ENCODE measurements at regions not wholly inside any gene's neighbourhood (a gene's known extent, or its start where the extent isn't known, plus 50 kb on each side); places are given as distances from the start of the nearest gene placed in this dataset.

DNA sequence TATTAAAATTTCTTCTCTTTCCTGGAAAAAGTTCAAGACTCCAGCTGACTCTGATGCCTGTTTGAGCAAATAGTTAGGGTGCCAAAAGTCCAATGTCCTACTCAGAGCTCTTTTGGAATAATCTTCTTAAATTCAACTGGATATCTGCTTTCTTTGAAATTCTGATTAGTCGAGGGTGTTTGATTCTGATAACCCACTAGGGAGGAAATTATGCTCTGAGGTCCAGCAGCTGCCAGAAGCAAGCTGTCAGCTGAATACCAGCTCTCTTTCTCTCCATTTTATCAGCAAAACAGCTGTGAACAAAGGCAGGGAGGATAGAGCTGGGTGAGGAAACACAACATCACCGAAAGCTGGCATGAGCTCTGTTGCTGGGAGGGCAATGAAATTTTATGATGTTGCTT, 141.5 kb downstream of the CAND1 start:
- no peak for DNase-seq (ENCODE audit: extremely low spot score)
- TF ChIP-seq, protein P1, sequence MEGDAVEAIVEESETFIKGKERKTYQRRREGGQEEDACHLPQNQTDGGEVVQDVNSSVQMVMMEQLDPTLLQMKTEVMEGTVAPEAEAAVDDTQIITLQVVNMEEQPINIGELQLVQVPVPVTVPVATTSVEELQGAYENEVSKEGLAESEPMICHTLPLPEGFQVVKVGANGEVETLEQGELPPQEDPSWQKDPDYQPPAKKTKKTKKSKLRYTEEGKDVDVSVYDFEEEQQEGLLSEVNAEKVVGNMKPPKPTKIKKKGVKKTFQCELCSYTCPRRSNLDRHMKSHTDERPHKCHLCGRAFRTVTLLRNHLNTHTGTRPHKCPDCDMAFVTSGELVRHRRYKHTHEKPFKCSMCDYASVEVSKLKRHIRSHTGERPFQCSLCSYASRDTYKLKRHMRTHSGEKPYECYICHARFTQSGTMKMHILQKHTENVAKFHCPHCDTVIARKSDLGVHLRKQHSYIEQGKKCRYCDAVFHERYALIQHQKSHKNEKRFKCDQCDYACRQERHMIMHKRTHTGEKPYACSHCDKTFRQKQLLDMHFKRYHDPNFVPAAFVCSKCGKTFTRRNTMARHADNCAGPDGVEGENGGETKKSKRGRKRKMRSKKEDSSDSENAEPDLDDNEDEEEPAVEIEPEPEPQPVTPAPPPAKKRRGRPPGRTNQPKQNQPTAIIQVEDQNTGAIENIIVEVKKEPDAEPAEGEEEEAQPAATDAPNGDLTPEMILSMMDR (IDR thresholded peaks at IDR 0.05; ENCODE audit: control extremely low read depth, extremely low read depth, low read depth, missing control alignments): no peak
- ChIA-PET CTCF (interaction anchor here (0.9 to 1.7 kb wide), 5 partner anchors 10 to 532 kb away, joined by 3 to 4 read pairs (median 3); no protein-coding TSS in a partner anchor), POLR2A (no interaction called here)

DNA sequence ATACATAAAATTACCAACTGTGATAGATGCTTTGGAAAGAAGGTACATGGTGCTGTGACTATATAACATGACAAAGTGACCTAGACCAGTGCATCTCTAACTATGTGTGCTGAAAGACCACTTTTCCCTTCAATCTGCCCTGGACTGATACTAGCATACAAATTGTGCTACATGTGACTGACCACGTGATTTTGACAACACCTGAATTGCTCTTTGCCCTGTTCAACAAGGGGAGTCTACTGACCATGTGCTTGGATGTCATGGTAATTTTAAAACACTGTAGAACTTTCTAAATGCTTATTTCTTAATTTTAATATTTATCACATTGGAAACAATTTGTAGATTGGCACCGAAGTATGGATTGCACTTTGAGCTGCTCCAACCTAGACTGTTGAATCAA, 142.4 kb downstream of the CAND1 start:
- DNase-seq (ENCODE audit: extremely low spot score): no peak
- CTCF ChIA-PET: interaction anchor here (1.4 to 1.6 kb wide), 2 partner anchors 21 to 531 kb away, joined by 4 read pairs; no protein-coding TSS in a partner anchor
- POLR2A ChIA-PET: no interaction called here
- TF ChIP-seq, protein P1 (IDR thresholded peaks at IDR 0.05; ENCODE audit: control extremely low read depth, extremely low read depth, low read depth, missing control alignments): no peak

DNA sequence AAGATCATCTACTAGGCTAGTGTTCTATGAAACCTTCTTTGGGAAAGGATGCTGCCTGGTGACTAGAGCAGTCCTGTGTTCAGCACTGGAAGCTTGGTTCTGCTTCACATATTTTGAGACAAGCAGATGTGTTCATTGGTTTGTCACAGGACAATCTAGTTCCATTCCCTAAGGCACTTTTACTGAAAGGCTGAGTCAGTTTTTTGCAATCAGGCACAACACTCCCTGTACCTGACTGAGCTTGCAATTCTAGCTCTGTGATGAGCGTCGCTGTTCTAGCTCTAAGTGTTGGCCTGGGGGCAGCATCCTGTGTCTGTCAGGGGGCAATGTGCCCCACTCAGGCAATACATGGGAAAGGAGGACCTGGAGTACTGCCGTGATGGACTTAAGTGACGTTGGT, 144.4 kb downstream of the CAND1 start:
- DNase-seq (ENCODE audit: extremely low spot score): no peak
- POLR2A ChIA-PET: no interaction called here
- CTCF ChIA-PET: interaction anchor here (0.7 to 2.6 kb wide), 4 partner anchors 24 to 59 kb away, joined by 3 to 10 read pairs (median 4); no protein-coding TSS in a partner anchor
- TF ChIP-seq, protein P1 (IDR thresholded peaks at IDR 0.05; ENCODE audit: control extremely low read depth, extremely low read depth, low read depth, missing control alignments): no peak

DNA sequence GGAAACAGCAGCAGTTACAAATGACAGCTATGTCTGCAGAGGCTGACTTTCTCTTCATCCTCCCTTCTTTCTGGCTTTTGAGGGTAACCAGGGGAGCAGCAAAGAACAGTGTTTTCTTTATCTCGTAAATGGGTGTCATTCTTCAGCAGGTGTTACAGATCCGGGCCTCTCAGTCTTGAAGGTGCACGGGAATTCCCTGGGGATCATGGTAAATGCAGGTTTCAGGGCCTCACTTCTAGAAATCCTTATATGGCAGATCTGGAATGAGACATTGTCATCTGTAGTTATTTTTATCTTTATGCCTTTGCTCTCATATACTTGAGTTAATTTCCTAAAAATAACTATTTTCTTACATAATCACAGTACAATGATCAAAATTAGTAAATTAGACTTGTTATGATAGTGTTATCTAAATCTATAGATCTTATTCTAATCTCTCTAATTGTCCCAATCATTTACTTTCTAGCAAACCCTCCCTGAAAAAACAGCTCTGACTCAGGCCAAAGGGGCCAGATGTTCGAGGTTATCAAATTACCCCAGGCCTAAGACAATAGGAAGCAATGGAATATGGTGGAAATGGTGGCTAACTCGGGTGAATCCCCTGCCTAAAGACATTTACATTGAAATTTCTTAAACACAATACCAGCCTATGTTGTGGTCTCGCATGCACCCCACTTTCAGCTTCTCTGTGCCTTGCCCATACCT, 145.0 kb downstream of the CAND1 start:
- TF ChIP-seq, protein P1 (IDR thresholded peaks at IDR 0.05; ENCODE audit: control extremely low read depth, extremely low read depth, low read depth, missing control alignments): no peak
- DNase-seq (ENCODE audit: extremely low spot score): no peak
- ChIA-PET POLR2A (no interaction called here), CTCF (interaction anchor here (0.7 to 2.6 kb wide), 4 partner anchors 28 to 102 kb away, joined by 3 to 10 read pairs (median 4); no protein-coding TSS in a partner anchor)

DNA sequence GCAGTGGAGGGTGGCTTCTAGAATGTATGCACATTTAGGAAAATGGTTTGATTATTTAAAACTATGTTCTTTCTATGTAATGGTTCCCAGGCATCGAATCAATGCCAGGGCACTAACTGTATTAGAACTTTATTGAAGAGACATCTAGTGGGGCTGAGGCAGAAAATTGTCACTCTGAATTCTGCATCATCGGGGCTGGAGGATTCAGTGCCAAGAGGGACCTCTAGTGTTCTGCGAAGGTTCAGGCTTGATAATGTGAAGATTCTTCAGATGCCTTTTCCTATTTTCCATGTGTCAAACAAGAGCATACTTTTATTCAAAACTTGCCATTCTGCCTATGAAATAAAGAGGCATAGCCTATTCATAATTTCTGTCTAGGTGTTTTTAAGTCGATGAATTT, 146.3 kb downstream of the CAND1 start:
- ChIA-PET CTCF (no interaction called here), POLR2A (no interaction called here)
- peak; percentile 9 for DNase-seq (ENCODE audit: extremely low spot score)
- TF ChIP-seq, protein P1 (IDR thresholded peaks at IDR 0.05; ENCODE audit: control extremely low read depth, extremely low read depth, low read depth, missing control alignments): peak; percentile 57

DNA sequence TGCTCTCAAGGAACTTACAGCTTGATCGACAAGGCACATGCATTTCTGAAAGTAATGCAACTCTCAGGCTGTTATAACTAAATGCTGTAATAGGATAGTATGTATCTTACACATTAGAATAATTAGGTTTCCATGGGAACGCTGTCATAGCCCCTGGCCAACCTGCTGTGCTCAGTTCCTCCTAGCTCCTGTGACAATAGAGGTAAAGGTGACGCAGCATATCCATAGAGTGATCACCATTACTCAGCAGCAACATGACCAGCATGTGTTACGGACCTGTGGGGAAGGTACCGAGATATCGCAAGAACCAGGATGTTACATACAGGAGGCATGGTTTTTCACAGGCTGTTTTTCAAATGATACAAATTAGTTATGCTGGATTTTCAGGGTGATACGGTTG, 150.7 kb downstream of the CAND1 start:
- no peak for DNase-seq (ENCODE audit: extremely low spot score)
- ChIA-PET CTCF (interaction anchor here (0.9 to 1.5 kb wide), 4 partner anchors 18 to 523 kb away, joined by 3 read pairs; no protein-coding TSS in a partner anchor), POLR2A (no interaction called here)
- TF ChIP-seq, protein P1 (IDR thresholded peaks at IDR 0.05; ENCODE audit: control extremely low read depth, extremely low read depth, low read depth, missing control alignments): no peak

All from GM10248 (cell line).